ENCODE measurements at regions not wholly inside any gene's neighbourhood (a gene's known extent, or its start where the extent isn't known, plus 50 kb on each side); places are given as distances from the start of the nearest gene placed in this dataset.

DNA sequence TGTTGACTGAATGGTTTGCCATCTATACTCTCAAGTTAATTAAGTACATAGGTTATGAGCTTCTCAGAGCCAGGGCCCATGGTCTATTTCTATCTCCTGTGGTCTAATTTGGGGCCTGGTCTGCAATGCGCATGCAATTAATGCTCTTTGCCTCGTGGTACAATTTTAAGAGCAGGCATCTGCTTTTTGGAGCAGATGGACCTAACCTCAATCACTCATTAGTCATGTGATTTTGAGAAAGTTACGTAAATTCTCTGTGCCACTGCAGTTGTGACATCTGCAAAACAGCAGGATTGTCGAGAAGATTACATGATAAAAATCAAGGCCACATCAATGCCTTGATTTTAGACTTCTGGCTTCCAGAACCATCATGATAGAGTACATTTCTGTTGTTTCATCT, 543.7 kb upstream of the ADAMTS9 start:
- no peak for DNase-seq (ENCODE audit: low spot score)

DNA sequence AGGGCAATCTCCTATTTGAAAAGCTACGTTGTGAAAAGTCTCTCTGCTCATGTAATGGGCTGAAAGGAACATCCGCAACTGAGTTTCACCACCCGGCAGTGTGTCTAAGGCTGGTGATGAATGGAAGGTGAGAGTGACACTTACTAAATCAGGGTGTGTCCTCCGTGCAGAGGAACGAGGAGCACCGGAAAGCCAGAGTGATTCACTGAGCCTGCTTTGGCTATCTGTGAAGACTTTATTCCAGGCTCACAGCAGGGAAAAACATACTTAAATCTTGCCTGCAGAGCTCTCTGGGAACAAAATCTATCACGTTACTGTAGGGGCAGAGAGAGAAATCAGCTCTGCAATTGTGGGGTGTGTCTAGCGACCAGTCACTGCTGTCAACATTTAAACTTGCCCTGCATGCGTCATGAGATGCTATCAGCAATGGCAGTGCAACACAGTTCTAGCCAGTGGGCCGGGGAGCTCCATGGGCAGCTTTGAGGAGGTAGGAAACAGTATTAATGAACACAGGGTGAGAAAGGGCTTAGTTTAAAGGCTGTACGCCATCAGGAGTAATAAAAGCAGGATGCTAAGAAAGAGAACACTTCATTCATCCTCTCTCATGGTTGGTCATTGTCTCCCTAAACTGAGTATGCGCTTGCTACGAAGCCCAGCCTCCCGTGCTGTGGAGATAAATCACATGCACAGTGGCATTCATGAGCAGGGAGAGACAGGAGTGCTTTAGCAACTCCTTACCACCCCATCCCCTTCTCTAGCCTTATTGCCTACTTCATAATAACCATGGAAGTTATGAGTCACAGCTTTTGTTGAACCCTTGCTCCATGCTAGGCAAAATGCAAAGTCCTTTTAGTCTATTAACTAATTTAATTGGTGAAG, 542.7 kb upstream of the ADAMTS9 start:
- no peak for DNase-seq (ENCODE audit: low spot score)

DNA sequence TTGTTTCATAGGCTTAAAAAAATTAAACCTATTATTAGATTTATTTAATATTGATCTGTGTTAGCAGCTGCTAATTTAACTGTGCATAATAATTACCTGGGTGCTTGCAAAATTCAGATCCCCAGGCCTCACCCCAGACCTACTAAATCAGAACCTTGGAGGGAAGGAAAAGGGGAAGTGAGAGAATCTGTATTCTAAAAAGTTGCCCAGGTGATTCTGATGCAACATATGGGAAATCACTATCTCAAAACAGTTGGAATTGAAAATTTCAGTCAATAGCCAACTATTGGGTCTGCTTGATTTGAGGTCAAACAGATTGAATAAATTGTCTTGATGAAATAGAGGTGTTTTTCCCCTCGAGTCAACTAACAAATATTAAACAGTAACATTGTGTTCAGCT, 538.5 kb upstream of the ADAMTS9 start:
- no peak for DNase-seq (ENCODE audit: low spot score)

DNA sequence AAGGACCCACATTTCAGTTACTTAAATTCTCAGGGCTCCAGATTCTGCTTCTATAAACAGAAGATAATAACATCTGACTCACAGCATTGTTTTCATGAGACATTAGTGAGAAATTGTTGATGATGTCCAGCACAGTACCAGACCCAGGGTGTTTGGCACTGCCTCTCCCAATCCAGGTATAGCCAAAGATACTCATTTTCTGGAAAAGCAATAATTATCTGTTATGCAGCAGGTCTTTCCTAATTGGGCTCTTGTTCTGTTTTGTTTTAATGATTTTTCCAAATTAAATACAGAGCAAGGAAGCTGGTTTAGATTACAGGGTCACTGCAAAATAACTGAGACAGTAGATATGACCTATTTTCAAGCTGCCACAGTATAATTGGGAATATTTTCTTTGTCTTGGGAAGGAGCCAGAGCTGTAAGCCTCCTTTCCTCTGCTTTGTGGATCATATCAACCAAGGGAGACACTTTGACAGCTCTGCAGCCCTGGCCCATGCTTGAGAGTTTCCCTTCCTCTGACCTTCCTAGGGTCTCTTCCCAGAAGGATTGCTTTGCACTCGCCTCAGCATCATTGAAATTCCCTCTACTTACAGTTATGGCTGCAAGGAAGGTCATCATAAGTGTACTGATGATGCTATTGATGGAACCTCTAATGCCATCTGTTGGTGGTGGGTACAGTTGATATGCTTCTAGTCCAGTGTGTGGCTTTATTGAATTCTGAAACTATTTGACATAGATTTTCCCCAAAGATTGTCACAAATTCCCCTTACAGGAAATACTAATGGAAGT, 522.4 kb upstream of the ADAMTS9 start:
- DNase-seq (ENCODE audit: low spot score) = no peak

DNA sequence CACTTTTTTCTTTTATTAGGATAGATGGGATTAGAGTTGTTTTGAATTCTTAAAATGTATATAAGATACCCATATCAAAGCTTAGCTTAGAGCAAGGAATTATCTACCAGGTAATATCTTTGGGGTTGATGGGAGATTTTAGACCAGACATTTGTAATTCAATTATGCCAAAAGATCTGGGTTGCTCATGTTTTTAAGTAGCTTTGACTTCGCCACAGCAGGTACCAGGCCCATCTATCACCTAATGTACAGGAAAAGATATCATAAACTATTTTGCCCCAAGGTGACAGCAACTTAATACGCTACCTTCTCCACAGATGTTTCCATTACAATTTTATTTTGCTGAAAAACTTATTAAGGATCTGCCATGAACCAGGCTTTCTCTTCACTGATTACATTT, 514.6 kb upstream of the ADAMTS9 start:
- no peak for DNase-seq (ENCODE audit: low spot score)

DNA sequence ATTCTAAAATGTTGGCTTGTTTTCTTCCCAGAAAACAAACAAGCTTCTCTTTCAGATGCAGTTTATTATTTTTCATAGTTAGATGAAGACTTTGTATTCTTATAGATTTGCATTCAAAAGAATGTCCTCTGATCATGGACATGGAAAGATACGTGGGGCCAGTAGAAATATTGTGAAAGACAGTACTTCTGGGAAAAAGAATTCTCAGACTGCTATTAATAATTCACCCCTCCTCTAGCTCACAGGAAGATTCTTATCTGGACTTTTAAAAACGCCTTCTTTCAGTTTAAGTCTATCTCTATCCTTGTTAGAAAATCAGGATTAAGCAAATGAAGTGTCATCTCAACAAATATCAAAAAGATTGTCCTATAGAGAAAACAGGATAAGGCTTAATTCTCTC, 514.1 kb upstream of the ADAMTS9 start:
- DNase-seq (ENCODE audit: low spot score) = no peak

DNA sequence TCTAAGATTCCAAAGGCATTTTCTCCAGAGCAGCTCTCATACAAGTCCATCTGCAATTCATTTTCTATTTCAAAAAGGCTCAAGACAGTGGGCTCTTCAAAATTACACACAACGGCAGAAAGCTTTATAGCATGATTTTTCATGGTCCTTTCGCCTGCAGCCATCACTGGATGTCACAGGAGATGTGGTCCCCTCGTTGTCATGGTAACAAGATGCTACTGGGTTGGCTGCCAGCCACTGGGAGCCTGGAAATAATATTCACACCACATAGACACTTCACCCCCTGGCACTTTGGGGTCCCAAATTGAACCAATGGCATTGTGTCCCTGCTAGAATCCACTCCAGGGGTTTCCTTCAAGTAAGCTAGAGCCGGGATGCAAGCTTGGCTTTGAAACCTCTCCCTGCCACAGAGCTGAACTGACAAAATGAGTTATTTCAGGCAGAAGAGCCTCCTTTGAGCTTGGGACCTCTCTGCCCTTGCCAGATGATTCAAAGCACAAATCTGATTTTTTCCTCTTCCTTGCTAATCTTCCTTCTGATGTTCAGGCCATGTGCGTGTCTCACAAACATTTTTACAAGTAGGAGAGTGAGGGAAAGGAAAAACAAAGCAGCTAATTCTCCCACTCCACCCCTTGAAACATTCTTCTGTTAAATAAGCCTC, 512.6 kb upstream of the ADAMTS9 start:
- DNase-seq (ENCODE audit: low spot score) = no peak

DNA sequence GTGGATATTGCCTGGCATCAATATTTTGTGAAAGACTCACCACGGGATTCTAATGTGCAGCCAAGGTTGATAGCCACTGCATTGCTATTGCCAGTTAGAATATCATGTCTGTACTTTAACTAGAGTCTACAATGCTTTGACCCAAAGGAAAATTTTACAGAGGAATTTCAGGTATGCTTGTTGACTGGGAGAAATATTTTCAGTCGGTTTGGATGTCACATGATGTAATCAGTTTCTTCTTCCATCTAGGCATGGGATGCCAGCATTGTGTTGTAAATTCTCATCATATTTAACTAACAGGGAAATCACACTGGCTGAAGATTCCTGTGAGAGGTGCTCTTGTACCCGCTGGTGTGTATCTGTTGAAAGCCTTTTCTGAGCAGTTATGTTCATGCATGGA, 508.9 kb upstream of the ADAMTS9 start:
- DNase-seq (ENCODE audit: low spot score) = no peak

DNA sequence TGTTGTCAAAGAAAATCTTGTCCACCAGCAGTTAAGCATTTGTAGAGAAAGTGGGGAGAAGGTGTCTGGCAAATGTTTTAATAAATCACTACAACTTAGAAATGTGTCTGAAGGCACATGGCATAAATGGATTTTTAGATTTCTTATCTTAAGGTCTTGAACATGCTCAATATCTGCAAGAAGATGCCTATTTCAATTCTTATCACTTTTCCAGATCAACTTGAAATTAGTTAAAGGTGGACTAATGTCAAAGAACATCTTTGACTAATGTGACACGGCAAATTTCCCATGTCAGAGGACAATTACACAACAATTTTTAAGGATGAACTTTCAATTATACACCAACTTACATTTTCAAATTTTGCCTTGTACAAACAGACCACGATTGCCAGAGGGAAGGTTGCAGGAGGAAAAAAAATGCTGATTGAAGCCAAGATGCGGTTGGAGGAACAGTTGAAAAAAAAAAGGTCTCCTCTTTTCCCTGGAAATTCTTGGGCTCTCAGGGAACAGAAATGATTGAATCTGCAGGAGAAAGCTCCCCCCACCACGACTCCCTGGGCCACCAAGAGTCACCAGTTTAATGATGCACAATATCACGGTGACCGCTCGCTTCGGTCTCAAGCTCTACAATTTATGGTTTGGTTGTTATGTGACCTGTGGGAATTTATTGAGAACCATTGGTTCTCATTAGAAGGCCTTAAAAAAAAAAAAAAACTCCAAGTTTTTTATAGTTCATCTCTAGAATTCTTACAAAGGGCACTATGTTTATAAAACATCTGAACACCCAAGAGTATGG, 507.6 kb upstream of the ADAMTS9 start:
- DNase-seq (ENCODE audit: low spot score) = no peak

DNA sequence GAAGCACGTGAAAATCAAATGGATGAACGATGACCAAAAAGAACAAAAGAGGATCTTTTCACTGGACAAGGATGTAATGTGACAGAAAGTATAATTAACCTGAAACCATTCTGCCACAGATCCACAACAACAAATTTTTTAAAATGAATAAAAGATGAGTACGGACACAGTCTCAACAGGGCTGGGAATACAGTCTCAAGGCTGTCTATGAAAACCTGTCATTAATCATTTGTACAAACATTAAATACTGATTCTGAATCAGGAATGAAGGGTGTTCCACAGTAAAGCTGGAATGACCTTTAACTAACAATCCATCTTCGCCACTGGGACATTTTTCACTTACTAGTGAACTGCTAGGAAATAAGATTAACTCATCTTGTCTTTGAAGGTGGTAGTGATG, 506.9 kb upstream of the ADAMTS9 start:
- DNase-seq (ENCODE audit: low spot score) = no peak

DNA sequence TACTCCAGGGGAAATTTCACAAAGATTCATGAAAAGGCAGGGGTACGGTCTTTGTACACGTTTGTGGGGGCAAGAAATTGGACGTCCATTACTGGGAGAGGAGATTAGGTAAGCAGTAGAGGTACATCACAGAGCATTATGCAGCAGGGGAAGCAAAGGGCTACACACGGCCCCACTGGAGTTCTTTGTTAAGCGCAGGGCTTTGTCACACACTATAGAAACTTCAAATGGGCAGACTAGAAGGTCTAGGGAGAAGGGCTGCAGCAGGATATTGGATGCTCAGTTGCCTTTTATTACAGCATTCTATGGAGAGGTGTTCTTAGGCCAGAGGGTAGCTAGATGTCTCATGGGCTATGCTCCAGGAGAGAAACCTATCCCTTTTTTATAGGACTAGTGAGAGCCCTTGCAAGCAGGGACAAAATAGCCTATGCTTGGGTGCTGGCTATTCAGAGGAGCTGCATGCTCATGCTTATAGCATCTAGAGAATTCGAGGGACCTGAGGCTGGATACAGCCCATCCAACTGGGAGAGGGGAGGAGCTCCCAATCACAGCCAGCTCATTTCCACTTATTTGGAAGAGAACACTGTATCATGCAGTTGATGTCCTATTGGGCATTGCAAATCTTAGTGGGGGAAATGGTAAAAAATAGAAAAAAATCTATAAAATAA, 506.4 kb upstream of the ADAMTS9 start:
- DNase-seq (ENCODE audit: low spot score) = no peak

DNA sequence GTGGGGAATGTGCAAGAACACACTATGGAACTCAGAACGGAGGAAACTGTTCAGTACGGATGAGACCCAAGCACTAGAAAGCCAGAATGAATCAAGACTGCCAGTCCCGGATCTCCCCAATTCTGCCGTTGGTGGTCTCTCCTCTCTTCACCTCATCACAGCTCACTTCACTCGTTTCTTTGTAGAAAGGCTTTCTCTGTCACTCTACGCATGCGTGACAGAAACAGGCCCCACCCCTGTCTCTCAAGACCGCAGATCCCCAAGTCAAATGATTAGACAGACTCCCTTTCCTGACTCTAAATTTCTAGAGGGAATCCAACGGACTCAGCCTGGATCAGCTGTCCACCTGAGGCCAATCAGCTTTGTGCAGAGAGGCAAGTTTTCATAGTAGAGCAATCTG, 505.7 kb upstream of the ADAMTS9 start:
- no peak for DNase-seq (ENCODE audit: low spot score)

DNA sequence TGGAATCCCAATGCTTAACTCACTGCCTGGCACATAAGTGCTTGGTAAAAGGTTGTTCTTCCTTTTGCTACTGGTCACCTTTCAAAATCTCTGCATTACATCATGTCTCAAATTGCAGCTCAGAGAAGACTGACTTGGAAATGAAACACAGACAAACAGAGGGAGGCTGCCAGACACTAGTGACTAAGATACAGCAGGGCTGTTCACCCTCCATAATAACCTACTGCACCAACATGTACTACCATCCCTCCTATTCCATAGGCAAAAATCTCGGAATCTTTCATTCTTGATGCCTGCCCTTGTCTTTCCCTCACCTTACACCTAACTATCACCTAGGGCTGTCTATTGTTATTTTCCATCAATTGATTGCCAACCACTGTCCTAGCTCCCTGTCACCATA, 502.3 kb upstream of the ADAMTS9 start:
- DNase-seq (ENCODE audit: low spot score) = no peak

DNA sequence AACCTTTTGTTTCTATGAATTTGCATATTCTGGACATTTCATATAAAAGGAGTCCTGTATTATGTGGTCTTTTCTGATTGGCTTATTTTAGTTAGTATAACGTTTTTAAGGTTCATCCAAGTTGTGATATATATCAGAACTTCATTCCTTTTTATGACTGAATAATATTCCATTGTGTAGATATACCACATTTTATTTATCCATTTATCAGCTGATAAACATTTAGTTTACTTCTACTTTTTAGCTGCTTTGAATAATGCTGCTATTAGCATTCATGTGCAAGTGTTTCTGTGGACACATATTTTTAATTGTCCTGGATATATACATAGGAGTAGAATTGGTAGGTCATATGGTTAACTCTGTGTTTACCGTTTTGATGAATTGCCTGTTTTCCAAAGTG, 498.5 kb upstream of the ADAMTS9 start:
- DNase-seq (ENCODE audit: low spot score) = no peak

DNA sequence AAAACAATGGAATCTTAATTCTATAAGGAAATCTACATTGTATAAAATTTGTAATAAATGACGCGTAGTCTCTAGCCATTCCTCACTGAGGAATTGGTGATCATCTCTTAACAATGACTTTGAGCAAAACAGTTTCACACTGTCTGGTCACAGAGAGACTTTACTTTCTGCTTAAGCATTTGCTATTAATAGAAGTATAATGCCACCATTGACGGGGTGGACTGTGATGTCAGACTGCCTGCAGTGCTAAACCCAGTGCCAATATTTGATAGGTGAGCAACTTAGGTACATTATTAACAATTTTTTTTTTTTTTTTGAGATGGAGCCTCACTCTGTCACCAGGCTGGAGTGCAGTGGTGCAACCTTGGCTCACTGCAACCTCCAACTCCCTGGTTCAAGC, 494.9 kb upstream of the ADAMTS9 start:
- DNase-seq (ENCODE audit: low spot score) = no peak

DNA sequence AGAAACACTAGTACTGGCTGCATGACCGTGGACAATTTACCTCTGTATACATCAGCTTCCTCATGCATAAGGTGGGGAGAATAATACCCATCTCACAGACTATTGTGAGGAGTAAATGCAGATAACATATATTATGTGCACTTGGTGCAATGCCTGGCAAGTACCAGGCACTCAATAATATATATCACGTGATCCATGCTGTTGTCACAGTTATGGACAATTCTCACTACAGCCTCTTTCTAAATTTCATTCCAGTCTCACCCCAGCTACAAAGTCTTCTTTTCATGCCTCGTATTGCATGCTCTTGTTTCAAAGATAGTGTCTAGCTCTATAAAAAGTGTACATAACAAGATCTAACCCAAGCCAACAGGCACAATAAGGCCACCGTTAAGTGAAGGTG, 494.3 kb upstream of the ADAMTS9 start:
- no peak for DNase-seq (ENCODE audit: low spot score)

DNA sequence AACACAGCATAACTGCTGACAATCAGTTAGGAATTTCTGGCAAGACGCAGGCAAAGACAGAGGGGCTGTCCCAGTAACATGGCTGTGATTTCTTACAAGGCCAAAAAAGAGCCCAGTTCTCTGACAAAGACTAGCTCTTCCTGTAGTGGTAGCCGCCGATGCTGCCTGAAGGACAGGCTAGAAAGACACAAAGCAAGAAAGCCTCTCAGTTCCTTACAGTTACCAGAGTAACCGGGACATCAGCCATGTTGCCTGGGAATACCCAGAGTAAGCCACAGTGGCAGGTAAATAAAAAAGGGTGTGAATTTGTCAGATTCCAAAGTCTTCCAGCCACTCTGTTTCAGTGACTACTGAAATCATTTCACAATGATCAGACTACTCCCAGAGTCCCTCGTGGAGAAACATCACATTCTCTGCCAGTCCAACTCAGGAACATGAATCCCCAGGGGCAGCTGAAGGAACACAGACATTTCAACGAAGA, 493.6 kb upstream of the ADAMTS9 start:
- DNase-seq (ENCODE audit: low spot score) = no peak

DNA sequence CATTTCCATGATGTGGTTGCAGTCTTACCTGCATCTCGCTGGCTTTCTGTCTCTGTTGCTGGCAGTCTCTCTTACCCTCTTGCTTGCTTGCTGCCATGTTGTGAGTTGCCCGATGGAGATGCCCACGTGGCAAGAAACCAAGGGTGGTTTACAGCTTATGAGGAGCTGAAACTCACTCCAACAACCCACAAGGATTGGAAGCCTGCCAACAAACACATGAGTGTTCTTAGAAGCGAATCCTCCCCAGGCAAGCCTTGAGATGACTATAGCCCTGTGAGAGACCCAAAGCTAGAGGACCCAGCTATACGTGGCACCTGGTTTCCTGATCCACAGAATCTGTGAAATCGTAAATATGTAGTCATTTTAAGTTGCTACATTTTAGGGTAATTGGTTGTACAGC, 490.9 kb upstream of the ADAMTS9 start:
- no peak for DNase-seq (ENCODE audit: low spot score)

DNA sequence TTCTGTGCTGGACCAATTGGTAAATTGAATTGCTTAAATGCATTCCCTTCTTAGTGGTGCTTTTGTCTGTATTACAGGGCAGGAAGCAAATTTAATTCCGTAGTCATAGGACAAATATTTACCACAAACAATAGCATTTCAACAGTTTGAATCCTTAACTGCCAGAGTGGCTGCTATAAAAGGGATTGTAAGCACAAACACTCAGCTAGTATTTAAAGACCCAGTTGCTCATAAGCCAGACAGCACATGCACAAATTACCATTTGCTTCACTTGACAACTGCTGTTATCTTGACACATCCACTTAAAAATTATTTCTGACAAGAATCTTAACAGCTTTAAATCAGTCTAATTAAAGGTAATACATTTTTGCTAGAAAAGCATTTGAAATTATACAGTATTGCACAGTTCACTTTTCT, 490.2 kb upstream of the ADAMTS9 start:
- DNase-seq (ENCODE audit: low spot score) = peak; percentile 38

DNA sequence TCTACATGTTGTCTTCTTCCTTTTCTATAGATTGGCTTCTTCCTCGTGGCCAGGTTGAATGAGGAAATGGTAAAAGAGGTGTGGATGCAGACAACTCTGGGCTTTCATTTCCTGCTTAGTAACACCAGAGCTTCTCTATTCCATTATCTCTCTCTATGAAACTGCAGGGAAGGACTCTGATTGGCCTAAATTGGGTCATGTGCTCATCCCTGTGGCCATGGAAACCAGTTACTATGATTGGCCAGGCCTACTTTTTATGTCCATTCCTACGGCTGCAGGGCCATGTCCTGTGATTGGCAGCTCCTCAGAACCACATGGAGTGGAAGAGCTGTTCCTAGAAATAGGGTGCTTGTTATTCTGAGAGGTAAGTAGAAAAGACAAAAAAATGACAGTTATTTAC, 486.9 kb upstream of the ADAMTS9 start:
- DNase-seq (ENCODE audit: low spot score) = no peak

DNA sequence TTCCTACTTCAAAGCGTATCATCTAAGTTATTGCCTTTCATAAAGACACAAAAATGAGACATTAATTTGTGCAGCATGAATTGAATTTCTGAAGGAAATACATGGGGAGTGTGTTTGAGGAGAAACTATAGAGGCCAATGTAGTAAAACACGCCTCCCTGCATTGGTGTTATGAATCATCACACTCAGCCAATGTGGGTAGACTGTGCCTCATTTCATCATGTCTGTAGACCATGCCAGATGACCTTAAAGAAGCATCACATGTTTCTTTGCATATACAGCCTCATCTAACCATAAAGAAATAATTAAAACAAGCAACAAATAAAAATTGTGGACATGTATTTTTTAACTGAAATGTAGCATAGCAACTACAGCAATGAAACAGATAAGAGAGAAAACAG, 486.0 kb upstream of the ADAMTS9 start:
- DNase-seq (ENCODE audit: low spot score) = no peak

Measured in COLO829 (cell line).